Amniotic stem cell (primary cell): ENCODE measurements at regions not wholly inside any gene's neighbourhood (a gene's known extent, or its start where the extent isn't known, plus 50 kb on each side); places are given as distances from the start of the nearest gene placed in this dataset.
"Not testable (repeated sequence)": the region's sequence is repeated elsewhere in the genome, so short reads cannot be mapped to it uniquely, and the experiment has no call there.

Source experiments
- DNase-seq: peaks from one replicate; lab custom pipeline; 2025; lab: John Stamatoyannopoulos, UW

- no peak for DNase-seq
Measured at GRCh38 chr12:112615196-112615595, 176.4 kb upstream of the RPH3A start.

GRCh38 chr12:112616469-112617152, 174.9 kb upstream of the RPH3A start:
- no peak for DNase-seq

GRCh38 chr12:112617153-112617505, 174.4 kb upstream of the RPH3A start:
- DNase-seq: no peak

GRCh38 chr12:112627851-112628250, 163.7 kb upstream of the RPH3A start:
- no peak for DNase-seq

- not testable (repeated sequence) for DNase-seq
Measured at GRCh38 chr12:112631974-112632373, 159.6 kb upstream of the RPH3A start.

GRCh38 chr12:112635036-112635435, 156.5 kb upstream of the RPH3A start:
- no peak for DNase-seq

GRCh38 chr12:112638420-112638819, 153.1 kb upstream of the RPH3A start:
- DNase-seq: no peak

GRCh38 chr12:112645586-112645985, 146.0 kb upstream of the RPH3A start:
- DNase-seq: no peak

- DNase-seq: no peak
Measured at GRCh38 chr12:112656141-112656540, 135.4 kb upstream of the RPH3A start.

- DNase-seq: no peak
Measured at GRCh38 chr12:112664569-112664968, 127.0 kb upstream of the RPH3A start.

GRCh38 chr12:112665958-112666357, 125.6 kb upstream of the RPH3A start:
- no peak for DNase-seq

- DNase-seq: no peak
Measured at GRCh38 chr12:112671564-112671963, 120.0 kb upstream of the RPH3A start.

GRCh38 chr12:112674539-112674938, 117.0 kb upstream of the RPH3A start:
- no peak for DNase-seq

- no peak for DNase-seq
Measured at GRCh38 chr12:112676507-112676906, 115.0 kb upstream of the RPH3A start.

- DNase-seq: no peak
Measured at GRCh38 chr12:112677050-112677765, 114.3 kb upstream of the RPH3A start.

GRCh38 chr12:112680993-112681392, 110.6 kb upstream of the RPH3A start:
- DNase-seq: no peak

GRCh38 chr12:112682586-112682985, 109.0 kb upstream of the RPH3A start:
- no peak for DNase-seq

- DNase-seq: no peak
Measured at GRCh38 chr12:112684742-112685141, 106.8 kb upstream of the RPH3A start.

- DNase-seq: no peak
Measured at GRCh38 chr12:112685321-112685720, 106.2 kb upstream of the RPH3A start.

- no peak for DNase-seq
Measured at GRCh38 chr12:112686373-112686772, 105.2 kb upstream of the RPH3A start.

GRCh38 chr12:112694065-112694464, 97.5 kb upstream of the RPH3A start:
- no peak for DNase-seq

- not testable (repeated sequence) for DNase-seq
Measured at GRCh38 chr12:112697441-112697840, 94.1 kb upstream of the RPH3A start.

- no peak for DNase-seq
Measured at GRCh38 chr12:112705037-112705632, 86.4 kb upstream of the RPH3A start.
